PFSK-1 (cell line): ENCODE measurements at regions not wholly inside any gene's neighbourhood (a gene's known extent, or its start where the extent isn't known, plus 50 kb on each side); places are given as distances from the start of the nearest gene placed in this dataset.

Source experiments
- FOXP2 ChIP-seq: optimal IDR thresholded peaks from 2 replicates; pipeline ENCODE3; 2011; ENCODE audit warnings: borderline replicate concordance, control low read depth, inconsistent platforms; ENCODE audit not compliant: insufficient read depth; ENCODE audit errors: extremely low read length, extremely low read depth
- POLR2AphosphoS5 ChIP-seq: IDR thresholded peaks from 2 replicates; pipeline ENCODE4 v1.6.1; 2012; ENCODE audit warnings: low read depth, mild to moderate bottlenecking, control low read depth, low read length, moderate library complexity
- SIN3A ChIP-seq: IDR thresholded peaks from 2 replicates; pipeline ENCODE4 v1.6.1; 2012; ENCODE audit warnings: mild to moderate bottlenecking, low read length, moderate library complexity, borderline replicate concordance; ENCODE audit not compliant: insufficient read depth
- TAF1 ChIP-seq: IDR thresholded peaks from 2 replicates; pipeline ENCODE4 v1.6.1; 2012; ENCODE audit warnings: low read length, control low read depth, borderline replicate concordance; ENCODE audit not compliant: insufficient read depth
- TF ChIP-seq, protein P1 (sequence below), 2 experiments: IDR thresholded peaks; 2 replicates each; pipeline versions ENCODE4 v1.6.1 to v1.8.0; 2011 to 2012; ENCODE audit warnings: low read depth in 2 of 2, low read length in 2 of 2, control low read depth in 1 of 2, inconsistent platforms in 1 of 2, mild to moderate bottlenecking in 1 of 2, moderate library complexity in 1 of 2; ENCODE audit not compliant: insufficient read depth in 1 of 2

- TF ChIP-seq, protein P1, sequence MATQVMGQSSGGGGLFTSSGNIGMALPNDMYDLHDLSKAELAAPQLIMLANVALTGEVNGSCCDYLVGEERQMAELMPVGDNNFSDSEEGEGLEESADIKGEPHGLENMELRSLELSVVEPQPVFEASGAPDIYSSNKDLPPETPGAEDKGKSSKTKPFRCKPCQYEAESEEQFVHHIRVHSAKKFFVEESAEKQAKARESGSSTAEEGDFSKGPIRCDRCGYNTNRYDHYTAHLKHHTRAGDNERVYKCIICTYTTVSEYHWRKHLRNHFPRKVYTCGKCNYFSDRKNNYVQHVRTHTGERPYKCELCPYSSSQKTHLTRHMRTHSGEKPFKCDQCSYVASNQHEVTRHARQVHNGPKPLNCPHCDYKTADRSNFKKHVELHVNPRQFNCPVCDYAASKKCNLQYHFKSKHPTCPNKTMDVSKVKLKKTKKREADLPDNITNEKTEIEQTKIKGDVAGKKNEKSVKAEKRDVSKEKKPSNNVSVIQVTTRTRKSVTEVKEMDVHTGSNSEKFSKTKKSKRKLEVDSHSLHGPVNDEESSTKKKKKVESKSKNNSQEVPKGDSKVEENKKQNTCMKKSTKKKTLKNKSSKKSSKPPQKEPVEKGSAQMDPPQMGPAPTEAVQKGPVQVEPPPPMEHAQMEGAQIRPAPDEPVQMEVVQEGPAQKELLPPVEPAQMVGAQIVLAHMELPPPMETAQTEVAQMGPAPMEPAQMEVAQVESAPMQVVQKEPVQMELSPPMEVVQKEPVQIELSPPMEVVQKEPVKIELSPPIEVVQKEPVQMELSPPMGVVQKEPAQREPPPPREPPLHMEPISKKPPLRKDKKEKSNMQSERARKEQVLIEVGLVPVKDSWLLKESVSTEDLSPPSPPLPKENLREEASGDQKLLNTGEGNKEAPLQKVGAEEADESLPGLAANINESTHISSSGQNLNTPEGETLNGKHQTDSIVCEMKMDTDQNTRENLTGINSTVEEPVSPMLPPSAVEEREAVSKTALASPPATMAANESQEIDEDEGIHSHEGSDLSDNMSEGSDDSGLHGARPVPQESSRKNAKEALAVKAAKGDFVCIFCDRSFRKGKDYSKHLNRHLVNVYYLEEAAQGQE (IDR thresholded peaks at IDR 0.05; ENCODE audit: insufficient read depth in 1 of 2, low read depth in 2 of 2, low read length in 2 of 2), result no peak
- TF ChIP-seq SIN3A (no peak), FOXP2 (no peak), TAF1 (no peak), POLR2AphosphoS5 (no peak)
Measured at GRCh38 chr7:25854059-25854458, 297.9 kb upstream of the NFE2L3 start.

DNA sequence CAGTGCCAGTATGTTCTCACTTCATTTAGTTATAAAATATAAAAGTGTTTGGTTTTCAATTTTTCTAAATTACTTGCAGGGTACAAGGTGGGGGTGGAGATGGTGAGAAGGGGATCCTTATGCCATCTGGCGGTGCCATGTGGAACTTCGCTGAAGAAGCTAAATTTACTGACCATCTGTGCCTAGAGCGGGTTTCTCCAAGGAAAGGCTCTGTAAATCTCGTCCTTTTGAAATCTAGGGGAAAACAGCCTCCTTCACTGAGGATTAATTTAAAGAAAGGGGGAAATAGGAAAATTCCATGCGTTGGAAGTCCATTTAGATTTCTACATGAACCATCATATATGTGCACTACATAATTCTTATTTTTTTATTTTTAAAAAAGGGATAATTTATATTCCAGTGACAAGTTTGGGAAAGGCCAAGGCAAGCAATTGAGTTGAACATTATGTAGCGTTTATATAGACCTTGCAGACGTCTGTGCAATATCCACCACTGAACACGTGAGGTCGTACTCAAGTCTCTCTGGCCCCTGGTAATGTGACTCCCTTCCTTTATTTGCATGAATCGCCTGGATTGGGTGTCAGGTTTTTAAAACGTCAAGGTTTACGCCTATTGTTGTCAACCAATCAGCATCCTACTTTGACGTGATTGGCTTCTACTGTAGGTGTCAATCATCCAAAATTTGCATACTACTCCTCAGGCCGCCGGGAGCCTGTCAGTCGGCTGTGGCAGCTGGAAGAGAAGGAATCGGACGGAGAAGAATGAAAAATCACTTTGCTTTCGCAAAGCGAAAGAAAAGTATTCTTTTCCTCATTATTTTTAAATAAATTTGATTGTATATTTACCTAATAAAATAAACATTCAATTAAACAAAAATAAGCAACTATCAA, 297.1 kb upstream of the NFE2L3 start:
- TF ChIP-seq, protein P1 (IDR thresholded peaks at IDR 0.05; ENCODE audit: insufficient read depth in 1 of 2, low read depth in 2 of 2, low read length in 2 of 2), result 0 out of 4 replicates have a peak, but pooled peaks of 1 of the 2 experiments have one; percentile 8
- no peak for TF ChIP-seq SIN3A
- TF ChIP-seq FOXP2, result no peak
- peak; percentile 99 for TF ChIP-seq TAF1

DNA sequence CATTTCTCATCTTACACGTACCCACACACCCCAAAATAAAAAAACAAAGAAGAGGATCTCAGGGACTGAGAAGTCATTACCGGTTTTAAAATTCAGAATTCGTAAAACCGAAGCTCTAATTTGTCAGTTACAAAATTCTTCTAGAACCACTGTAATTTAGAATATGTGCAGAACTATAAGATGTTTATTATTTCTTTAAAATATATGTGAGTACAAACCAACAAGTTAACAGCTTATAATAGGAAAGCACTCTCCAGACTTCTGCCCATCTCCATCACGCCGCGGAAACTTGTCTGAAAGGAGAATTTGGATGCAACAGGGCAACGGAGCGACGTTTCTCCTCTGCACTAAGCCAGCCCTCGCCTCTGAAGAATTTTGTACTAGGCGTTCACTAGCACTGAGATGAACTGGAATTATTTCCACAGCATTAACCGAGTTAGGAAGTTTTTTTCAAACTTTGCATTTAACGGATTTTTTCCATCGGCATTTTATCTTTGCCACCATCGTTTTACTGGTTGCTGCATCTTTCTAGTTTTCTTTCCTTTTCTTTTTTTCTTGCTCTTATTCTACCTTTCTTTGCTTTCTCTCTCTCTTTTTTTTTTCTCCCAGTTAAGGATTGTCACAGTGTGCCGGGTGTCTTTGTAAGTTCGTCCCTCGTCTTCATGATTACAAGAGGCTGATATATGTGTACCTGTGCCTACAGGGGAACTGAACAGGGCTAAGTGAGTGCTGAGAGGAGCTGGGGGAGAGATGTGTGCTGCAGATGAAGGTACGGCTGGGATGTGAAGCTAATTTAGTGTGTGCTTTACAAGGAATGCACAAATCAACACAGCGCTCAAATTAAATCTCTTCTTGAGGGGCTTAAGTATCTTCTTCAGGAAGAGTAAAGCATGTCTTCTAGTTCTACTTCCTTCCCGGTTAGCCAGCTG, 295.9 kb upstream of the NFE2L3 start:
- TF ChIP-seq SIN3A (no peak), FOXP2 (no peak), POLR2AphosphoS5 (no peak), TAF1 (no peak)
- TF ChIP-seq, protein P1 (IDR thresholded peaks at IDR 0.05; ENCODE audit: insufficient read depth in 1 of 2, low read depth in 2 of 2, low read length in 2 of 2), result no peak

GRCh38 chr7:25857376-25858067, 294.5 kb upstream of the NFE2L3 start:
- TF ChIP-seq, protein P1 (IDR thresholded peaks at IDR 0.05; ENCODE audit: insufficient read depth in 1 of 2, low read depth in 2 of 2, low read length in 2 of 2), result no peak
- TF ChIP-seq TAF1, result no peak
- TF ChIP-seq SIN3A, result no peak
- TF ChIP-seq FOXP2, result peak; percentile 34
- no peak for TF ChIP-seq POLR2AphosphoS5
